GM18511 (cell line): ENCODE measurements at regions not wholly inside any gene's neighbourhood (a gene's known extent, or its start where the extent isn't known, plus 50 kb on each side); places are given as distances from the start of the nearest gene placed in this dataset.

Experiments used
- ATAC-seq: cut with Tn5 transposase; IDR thresholded peaks from one replicate; pipeline ENCODE4 v1.9.1; 2021; ENCODE audit warnings: mild to moderate bottlenecking, moderate library complexity; ENCODE audit not compliant: unreplicated experiment

DNA sequence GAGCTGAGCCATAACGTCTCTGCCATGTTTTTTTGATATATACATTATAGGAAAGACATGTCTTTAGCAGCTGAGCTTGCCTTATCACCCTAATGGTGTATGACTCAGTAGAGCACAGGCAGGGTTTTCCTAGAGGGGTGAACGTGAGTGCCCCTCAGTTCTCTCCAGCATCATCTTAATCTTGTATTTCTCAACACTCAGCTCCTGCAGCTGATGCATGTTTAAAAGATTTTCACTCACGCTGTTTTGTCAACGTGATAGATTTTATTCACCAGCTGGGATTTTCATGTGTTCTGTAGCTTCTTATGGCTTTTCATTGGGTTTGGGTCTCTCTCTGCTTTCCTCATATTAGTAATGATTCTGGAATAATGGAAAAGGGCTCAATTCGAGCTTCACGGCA, 186.0 kb upstream of the PMFBP1 start:
- ATAC-seq: no peak

DNA sequence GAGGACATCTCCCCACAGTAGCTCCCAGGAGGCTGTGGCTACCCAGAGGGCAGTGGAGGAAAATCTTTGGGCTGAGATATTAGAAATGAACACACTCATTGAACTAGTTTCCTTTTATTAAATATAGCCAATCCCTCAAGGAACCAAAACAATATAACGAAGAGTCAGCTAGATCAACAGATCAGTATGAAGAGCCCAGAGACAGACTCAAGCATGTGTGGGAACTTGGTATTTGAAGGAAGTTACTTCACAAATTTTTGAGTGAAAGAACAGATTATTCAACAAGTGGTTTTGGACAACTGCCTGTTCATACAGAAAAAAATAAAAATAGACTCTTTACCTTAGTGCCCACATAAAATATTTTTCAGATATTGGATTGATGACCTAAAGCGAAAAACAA, 183.6 kb upstream of the PMFBP1 start:
- no peak for ATAC-seq

DNA sequence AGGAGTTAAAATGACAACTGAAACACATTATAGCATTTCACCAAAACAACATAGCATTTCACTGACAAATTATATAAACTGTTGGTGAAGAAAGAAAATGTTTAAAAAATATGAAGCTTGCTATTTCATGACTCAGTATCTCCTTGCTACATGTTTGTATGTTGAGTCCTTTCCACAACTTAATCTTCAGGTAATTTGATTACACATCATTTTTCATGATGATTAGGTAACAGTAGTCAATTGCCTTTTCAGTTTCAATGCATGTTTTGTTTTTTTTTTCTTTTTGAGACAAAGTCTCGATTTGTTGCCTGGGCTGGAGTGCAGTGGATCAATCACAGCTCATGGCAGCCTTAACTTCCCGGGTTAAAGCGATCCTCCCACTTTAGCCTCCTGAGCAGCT, 177.8 kb upstream of the PMFBP1 start:
- ATAC-seq: no peak

DNA sequence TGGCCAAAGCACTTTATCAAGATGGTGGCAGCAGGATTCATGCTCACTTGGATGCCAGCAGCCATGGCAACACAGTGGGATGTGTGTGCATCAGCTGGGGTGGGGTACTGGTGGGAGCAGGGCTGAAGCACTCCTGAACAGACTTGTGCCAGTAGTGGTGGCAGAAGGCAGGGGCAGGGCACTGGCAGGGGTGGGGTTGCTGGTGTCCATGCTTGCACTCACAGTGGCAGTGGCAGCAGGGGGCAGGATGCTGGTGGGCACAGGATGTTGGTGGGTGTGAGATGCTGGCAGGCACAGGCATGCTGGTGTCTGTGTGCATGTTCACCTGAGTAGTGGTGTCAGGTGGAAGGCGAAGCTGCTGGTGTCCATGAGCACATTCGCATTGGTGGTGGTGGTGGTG, 161.0 kb upstream of the PMFBP1 start:
- ATAC-seq: no peak

DNA sequence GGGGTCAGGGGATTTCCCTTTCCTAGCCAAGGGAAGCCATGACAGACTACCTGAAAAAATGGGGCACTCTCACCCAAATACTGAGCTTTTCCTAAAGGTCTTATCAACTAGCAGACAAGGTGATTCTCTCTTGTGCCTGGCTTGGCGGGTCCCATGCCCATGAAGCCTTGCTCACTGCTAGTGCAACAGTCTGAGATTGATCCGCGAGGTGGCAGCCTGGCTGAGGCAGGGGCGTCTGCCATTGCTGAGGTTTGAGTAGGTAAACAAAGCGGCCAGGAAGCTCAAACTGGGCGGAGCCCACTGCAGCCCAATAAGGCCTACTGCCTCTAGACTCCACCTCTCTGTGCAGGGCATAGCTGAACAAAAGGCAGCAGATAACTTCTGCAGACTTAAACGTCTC, 152.6 kb upstream of the PMFBP1 start:
- ATAC-seq: no peak

DNA sequence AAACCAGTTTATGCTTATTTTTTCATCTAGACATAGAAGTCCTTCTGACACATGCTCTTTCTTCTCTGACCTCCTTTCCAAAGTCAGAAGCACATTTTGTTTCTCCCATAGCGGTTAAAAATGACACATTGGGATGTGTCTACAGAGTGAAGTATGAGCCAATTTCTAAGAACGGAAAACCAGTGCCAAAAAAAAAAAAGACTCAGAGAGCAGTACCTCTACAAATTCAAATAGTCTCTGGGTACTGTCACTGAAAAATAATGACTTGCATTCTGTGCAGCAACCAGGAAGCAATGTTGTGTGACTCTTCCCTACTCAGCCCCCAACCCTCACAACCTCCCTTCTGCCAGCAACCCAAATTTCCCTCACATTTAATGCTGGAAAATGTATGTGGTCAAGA, 145.5 kb upstream of the PMFBP1 start:
- ATAC-seq: no peak

DNA sequence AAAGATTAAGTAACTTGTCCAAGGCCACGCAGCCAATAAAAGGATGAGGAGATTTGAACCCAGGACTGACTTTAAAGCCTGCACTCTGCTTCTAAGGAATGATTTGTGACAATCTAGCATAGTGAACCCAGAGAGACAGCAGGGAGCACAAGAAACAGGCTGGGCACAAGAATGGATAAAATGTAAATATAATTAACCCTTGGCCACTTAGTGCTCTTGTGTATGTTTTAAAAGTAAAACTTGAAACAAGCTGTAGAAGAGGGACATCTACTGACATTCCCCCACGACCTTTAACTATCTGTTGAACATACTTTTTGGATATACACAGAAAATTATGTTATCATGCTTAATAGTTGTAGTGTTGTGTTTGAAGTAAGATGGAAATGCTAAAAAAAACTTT, 141.9 kb upstream of the PMFBP1 start:
- ATAC-seq: no peak

DNA sequence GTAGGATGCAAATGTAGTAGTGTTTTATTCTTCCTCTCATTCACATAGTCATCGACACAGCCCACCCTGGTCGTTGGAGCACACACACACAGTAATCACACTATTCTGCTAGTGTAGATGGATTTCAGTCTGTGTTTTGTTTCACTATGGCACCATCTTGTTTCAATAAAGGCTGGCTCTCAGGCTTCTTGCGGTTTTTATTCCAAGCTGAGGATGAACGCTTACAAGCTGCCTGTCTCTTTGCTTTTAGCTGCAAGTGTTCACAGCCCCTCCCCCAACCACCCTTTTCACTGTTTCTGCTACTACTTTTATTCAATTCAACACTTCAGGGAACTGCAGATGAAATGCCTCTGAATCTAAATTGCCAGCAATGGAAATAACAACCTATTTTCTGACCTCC, 140.9 kb upstream of the PMFBP1 start:
- no peak for ATAC-seq

DNA sequence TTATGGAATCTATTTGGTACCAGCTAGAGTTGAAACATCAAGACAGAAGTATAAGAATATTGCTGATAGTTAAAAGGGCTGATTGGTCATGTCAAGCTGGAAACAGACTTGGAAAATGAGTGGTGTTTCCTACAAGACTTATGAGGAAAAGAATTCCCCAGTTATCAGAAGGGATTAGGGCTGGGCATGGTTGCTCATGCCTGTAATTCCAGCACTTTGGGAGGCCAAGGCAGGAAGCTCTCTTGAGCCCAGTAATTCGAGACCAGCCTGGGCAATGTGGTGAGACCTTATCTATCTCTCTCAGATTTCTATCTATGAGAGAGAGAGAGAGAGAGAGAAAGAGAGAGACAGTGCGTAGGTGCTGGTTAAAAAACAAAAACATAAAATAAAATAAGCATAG, 139.5 kb upstream of the PMFBP1 start:
- no peak for ATAC-seq

DNA sequence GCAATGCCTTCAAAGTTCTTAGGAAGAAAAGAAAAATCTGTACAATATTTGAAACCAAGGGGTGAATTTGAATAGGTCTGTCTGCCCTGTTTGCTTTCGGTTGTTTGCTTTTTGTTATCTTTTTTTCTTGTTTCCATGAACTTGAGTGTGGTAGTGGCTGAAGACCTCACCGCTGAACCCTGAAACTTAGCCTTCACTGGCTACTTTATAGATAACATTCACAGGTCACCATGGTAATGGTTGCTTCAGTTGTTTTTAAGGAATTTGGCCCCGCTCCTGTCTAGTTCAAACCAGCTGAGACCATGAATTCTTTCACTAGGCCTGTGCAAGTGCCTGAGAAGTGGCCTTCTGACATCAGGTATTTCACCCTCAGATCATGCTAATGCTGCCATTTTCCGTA, 137.0 kb upstream of the PMFBP1 start:
- no peak for ATAC-seq

DNA sequence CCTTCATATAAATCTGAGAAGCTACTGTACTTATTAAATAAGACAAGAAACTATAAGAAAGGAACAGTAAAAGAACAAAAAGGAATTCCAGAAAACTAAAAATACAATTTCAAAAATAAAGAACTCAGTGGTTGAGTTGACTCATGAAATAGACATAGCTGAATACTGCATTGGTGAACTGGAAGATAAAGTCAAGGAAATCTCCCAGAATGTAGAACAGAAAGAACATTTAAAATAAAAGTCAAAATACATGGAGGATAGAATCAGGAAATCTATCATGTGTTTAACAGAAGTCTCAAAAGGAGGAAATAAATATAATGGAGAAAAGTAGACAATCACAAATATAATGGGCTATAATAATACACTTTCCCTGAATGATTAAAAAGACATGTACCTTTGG, 136.4 kb upstream of the PMFBP1 start:
- ATAC-seq: no peak

DNA sequence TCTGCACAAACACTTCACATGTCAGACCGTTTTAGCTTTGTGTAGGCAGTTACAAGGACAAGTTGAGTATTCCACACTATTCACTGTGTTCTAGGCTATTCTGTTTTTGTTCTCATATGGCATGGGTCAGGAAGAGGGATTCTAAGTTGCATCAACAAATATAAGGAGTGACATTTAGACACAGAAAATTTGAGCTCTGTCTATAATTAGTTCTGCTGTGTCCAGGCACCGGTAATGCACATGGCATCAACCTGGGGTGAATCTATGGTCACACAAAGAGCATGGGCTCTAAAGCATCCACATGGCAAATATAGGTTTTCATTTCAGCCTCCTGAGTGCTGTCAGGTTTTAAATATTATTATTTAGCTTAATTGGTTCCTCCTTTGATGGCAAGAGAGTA, 130.4 kb upstream of the PMFBP1 start:
- no peak for ATAC-seq

DNA sequence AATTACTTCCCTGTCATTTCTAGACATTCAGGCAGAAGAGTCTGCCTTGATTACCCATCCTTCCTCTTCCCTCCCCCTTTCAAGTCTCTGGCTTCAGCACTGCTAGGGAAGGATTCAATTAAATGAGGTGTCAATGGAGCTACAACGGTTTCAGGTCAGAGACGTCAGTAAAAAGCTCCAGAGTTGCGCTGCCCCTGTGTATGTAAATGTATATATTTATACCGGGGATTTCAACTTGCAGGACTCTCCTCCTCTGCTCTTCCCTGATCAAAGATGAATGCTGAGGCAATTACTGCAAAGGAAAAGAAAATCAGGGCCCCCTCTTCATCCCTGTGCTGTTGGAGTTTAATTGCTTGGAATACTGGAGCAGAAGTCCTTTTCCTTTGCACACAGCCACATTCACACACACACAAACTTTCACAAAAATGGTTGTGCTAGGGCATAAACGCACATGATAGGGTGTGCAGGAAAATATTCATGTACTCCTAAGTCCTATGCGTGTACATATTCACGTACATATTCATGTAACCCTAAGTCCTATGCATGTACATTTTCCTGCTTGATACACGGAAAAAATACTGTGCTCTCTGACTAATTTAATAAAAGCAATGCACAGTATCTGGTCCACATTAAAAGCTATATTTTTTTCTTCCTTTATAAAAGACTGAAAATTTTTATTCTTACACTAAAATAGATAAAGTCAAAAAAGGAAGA, 129.7 kb upstream of the PMFBP1 start:
- ATAC-seq: no peak

DNA sequence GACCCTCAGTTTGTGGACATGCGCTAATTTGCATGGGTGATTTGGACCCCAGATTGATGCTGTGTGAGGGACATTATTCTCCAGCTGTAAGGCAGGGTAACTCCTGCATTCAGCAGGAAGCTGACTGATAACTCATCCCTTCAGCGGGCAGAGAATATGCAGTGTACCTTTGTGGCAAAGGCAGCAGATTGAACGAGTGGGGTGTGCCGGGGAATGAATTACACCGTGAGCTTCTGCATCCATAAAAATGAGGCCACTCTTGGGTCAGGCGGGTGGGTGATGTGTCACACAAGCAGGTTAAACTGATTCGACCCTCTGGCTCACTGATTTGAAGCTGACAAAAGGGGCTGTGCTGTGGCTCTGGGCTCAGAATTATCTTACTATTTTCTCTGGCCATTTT, 128.9 kb upstream of the PMFBP1 start:
- ATAC-seq: no peak

DNA sequence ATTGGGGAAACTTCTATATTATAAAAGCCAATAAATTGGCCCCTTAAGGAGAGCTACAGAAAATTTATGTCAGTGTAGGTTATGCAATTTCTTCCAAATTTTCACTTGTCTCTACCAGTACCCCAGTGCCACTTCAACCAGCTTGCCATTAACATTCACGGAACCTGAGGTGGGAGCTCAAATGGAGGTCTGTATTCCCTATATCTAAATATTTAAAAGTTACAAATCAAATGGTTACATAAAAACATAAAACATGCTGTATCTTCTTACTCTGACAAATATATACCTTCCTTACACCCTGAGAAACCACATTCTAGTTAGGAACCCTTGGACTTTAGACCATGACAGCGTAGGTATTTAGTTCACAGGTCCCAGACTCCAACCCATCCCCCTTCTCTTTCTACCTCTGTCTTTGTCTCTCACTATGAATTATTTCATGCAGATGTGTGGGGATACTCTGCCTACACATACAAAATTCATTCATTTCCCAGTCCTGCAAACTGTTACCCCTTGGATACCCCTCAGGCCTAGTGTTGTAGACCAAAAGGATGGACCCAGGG, 127.8 kb upstream of the PMFBP1 start:
- ATAC-seq: no peak

DNA sequence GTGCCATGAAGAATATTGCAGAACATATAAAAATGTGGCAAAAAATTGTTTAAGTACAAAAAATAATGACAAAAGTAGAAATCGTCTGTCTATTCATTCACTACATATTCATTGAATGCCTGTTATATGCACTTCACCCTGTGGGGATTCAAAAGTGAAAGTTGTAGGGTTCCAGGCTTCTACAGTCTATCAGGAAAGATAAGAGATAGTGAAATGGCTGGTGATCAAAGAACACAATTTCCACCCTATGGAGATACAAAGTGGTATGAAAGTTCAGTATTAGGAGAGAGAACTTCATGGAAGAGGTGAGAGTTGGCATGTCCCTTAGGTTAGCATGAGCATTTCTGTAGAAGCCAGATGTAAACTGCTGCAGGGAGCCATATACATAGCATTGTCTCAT, 127.0 kb upstream of the PMFBP1 start:
- ATAC-seq: no peak

DNA sequence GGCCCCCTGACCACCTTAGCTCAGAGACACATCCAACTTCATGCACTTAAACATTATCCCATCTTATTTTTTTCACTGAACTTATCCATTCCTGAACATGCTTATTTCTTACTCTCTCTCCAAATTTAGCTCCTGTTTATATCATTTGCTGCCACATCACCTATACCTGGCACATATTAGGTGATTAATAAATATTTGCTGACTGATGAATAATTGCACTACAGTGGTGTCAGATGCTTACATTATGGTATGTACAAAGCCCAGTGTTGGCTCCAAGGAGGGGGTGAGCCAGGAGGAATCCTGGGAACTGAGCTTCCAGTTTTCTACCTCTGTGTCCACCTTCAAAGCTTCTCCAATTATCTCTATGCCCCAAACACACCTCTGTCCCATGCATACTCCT, 124.0 kb upstream of the PMFBP1 start:
- ATAC-seq: no peak

DNA sequence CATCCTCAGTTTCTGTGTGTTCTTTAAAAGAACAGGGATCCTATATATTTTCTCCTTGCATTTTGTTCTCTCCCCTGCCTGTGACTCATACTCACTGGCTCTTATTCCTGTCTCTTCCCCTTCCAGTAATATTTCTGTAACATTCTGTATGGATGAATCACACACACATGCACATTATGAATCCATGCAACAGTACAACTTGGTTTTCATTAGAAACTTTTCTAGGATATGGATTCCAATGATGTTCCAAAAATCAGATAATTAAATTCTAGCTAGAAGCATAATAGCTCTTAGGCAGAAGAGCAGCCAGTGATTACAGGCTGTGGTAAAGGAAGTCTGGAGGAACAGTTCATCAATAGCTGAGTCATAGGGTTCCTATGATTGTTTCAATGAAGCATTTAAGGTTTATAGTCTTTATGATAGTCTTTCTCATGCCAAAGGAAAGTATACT, 119.6 kb upstream of the PMFBP1 start:
- no peak for ATAC-seq

DNA sequence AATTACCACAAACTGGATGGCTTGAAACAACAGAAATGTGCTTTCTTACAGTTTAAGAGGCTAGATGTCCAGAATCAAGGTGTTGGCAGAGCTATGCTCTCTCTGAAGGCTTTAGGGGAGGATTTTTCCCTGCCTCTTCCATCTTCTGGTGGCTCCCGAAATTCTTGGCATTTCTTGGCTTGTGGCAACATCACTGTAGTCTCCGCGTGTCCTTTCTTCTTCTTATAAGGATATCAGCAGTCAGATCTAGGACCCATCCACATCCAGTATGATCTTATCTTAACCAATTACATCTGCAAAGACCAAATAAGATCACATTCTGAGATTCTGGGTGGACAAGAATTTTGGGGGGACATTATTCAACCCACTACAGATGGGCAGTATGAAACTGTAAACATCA, 119.2 kb upstream of the PMFBP1 start:
- no peak for ATAC-seq

DNA sequence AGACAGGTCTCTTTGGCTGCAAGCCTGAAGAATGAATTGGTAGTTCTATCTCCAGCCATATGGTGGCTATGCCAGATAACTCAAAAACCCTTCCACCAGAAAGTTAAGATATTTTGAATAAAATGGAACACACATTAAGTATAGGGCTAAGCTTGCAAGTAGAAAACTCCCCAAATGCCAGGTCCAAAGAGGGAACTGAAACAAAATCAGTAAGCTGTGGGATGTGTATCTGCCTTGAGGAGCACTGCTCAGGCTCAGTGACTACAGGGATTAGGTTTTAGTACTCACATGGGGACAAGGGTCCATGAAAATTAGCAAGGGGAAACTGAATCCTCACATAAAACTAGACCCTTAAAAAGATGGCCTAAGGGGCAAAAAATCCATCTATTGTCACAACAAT, 115.7 kb upstream of the PMFBP1 start:
- ATAC-seq: no peak

DNA sequence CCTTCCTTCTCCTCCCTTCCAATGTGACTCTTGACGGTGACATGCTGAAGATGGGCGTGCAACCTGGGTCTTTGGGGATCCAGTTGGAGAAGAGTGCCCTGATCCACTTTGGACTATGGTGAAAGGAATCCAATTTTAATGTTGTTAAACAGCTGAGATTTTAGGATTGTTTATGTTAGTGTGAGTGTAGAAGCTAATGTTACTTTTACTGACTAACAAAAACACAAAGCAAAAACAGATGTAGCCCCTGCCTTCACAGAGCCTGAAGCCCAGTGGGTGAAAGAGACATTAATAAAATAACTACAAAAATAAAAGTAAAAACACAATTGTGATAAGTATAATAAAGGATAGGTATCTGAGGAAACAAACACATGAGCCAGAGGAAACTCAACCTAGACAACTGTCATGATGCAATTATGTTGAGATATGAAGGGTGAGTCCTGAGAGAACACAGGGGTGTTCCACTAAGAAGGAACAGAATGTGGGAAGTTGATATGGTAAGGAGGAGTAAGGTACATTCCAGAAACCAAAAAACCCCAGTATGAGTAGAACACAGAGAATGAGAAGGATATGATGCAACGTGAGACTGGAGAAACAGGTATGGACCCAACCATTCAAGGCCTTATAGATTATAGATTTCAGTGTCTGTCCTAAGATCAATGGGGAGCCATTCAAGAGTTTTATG, 115.1 kb upstream of the PMFBP1 start:
- ATAC-seq: no peak

DNA sequence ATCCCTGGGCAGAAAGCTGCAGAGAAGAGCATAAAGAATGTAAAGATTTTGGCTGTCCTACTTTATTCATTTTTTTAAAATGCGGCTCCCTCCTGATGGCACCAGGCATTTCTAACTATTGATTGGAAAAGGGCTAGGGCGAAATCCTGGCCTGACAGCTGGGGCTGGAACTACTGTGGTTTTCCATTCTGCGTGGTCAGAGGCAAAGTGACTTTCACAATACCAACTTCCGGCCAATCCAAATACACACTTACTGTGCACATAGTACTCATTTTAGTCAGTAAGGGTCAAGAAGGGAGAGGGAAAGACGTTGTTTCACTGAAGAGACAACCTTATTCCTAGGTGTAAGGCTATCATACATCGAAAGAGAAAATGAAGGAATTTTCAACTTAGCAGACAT, 113.8 kb upstream of the PMFBP1 start:
- no peak for ATAC-seq

DNA sequence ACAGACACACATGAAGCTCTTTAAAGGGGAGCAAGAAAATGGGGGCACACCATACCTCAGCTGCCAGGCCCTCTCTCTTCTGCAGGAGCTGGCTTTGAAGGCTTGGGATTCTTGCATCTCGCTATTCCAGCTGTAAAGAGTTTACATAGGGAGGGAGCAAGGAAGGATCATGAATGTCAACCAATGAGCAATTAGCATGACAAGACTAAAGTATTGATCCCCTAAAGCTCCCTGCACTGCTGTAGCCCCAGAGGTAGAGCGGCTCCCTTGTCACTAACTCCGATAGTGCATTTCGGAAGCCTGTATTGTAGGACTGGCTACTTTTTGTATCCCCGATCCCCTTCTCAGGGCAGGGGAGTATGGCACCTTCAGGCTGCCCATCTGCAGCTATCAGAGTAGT, 113.4 kb upstream of the PMFBP1 start:
- ATAC-seq: no peak
